ENCODE measurements at regions not wholly inside any gene's neighbourhood (a gene's known extent, or its start where the extent isn't known, plus 50 kb on each side); places are given as distances from the start of the nearest gene placed in this dataset.
"Not testable (repeated sequence)": the region's sequence is repeated elsewhere in the genome, so short reads cannot be mapped to it uniquely, and the experiment has no call there.

GRCh38 chr7:23894892-23895569, 185.0 kb downstream of the STK31 start:
- Histone ChIP-seq H3K9me3 (ENCODE audit: control insufficient read depth in 1 of 2, low read length in 2 of 2) (no peaks in the 10 kb centered on the region), H3K27ac (ENCODE audit: low read depth, low read length) (no peak overlapping the region), H3K4me1 (ENCODE audit: insufficient read depth, low read length) (peaks cover 27% of the 10 kb centered on the region), H3K27me3 (ENCODE audit: insufficient read depth, low read length) (no peaks in the 10 kb centered on the region), H3K4me3 (ENCODE audit: low read length in 2 of 2) (no peak overlapping the region), H3K36me3 (ENCODE audit: insufficient read depth, low read length) (no peaks in the 10 kb centered on the region)
- peaks cover 1 to 4% of the 10 kb centered on the region in 2 donors for H3K27me3 Mint-ChIP-seq
- peak overlapping the region in 6 of 8 donors; percentile 39 to 77 (median 50) for H3K4me3 Mint-ChIP-seq
- ChIA-PET CTCF (ENCODE audit: partially characterized antibody) (no interaction called here), POLR2A (ENCODE audit: partially characterized antibody) (no interaction called here)
- intact Hi-C loops (cut with micrococcal nuclease) = no loop called here
- peaks cover 0 to 2% (median 0%) of the 10 kb centered on the region in 8 donors for H3K9me3 Mint-ChIP-seq
- peaks cover 13 to 34% (median 28%) of the 10 kb centered on the region in 4 donors for H3K4me1 Mint-ChIP-seq
- H3K36me3 Mint-ChIP-seq = no peaks in the 10 kb centered on the region
- no peak for DNase-seq
- H3K27ac Mint-ChIP-seq = peak overlapping the region in 2 of 7 donors; percentile 10 to 80

- no peak overlapping the region for H3K27ac Mint-ChIP-seq
- POLR2A ChIA-PET (ENCODE audit: partially characterized antibody) = no interaction called here
- intact Hi-C loops (cut with micrococcal nuclease) = no loop called here
These were observed 185.7 kb downstream of the STK31 start for GRCh38 chr7:23895666-23896096.

GRCh38 chr7:23898619-23899018, 188.6 kb downstream of the STK31 start:
- Mint-ChIP-seq H3K27ac (no peak overlapping the region), H3K4me3 (no peak overlapping the region), H3K4me1 (peaks cover 11 to 25% (median 21%) of the 10 kb centered on the region in 4 donors), H3K9me3 (no peaks in the 10 kb centered on the region), H3K27me3 (peaks cover 3 to 4% of the 10 kb centered on the region in 2 donors), H3K36me3 (no peaks in the 10 kb centered on the region)
- no peaks in the 10 kb centered on the region for H3K9me3 ChIP-seq (ENCODE audit: control insufficient read depth in 1 of 2, low read length in 2 of 2)
- ChIA-PET POLR2A (ENCODE audit: partially characterized antibody) (no interaction called here), CTCF (ENCODE audit: partially characterized antibody) (no interaction called here)
- H3K27me3 ChIP-seq (ENCODE audit: insufficient read depth, low read length) = no peaks in the 10 kb centered on the region
- intact Hi-C loops (cut with micrococcal nuclease) = no loop called here
- no peak overlapping the region for H3K27ac ChIP-seq (ENCODE audit: low read depth, low read length)
- DNase-seq = no peak
- peaks cover 26% of the 10 kb centered on the region for H3K4me1 ChIP-seq (ENCODE audit: insufficient read depth, low read length)
- H3K4me3 ChIP-seq (ENCODE audit: low read length in 2 of 2) = no peak overlapping the region
- H3K36me3 ChIP-seq (ENCODE audit: insufficient read depth, low read length) = no peaks in the 10 kb centered on the region

More at GRCh38 chr7:23895666-23896096, 185.7 kb downstream of the STK31 start:
- no peaks in the 10 kb centered on the region for H3K27me3 ChIP-seq (ENCODE audit: insufficient read depth, low read length)
- Mint-ChIP-seq H3K4me1 (peaks cover 13 to 34% (median 28%) of the 10 kb centered on the region in 4 donors), H3K4me3 (peak overlapping the region in 2 of 8 donors; percentile 2 to 55), H3K27me3 (peaks cover 1 to 4% of the 10 kb centered on the region in 2 donors), H3K36me3 (no peaks in the 10 kb centered on the region), H3K9me3 (no peaks in the 10 kb centered on the region)
- no peaks in the 10 kb centered on the region for H3K36me3 ChIP-seq (ENCODE audit: insufficient read depth, low read length)
- no peak overlapping the region for H3K4me3 ChIP-seq (ENCODE audit: low read length in 2 of 2)
- peaks cover 27% of the 10 kb centered on the region for H3K4me1 ChIP-seq (ENCODE audit: insufficient read depth, low read length)
- CTCF ChIA-PET (ENCODE audit: partially characterized antibody) = no interaction called here
- no peak for DNase-seq
- no peak overlapping the region for H3K27ac ChIP-seq (ENCODE audit: low read depth, low read length)
- H3K9me3 ChIP-seq (ENCODE audit: control insufficient read depth in 1 of 2, low read length in 2 of 2) = no peaks in the 10 kb centered on the region

- H3K9me3 Mint-ChIP-seq; H3K36me3 ChIP-seq (ENCODE audit: insufficient read depth, low read length); H3K9me3 ChIP-seq (ENCODE audit: control insufficient read depth in 1 of 2, low read length in 2 of 2); H3K27ac ChIP-seq (ENCODE audit: low read depth, low read length); H3K27me3 ChIP-seq (ENCODE audit: insufficient read depth, low read length); H3K4me3 Mint-ChIP-seq; DNase-seq; CTCF ChIA-PET (ENCODE audit: partially characterized antibody); H3K4me3 ChIP-seq (ENCODE audit: low read length in 2 of 2); POLR2A ChIA-PET (ENCODE audit: partially characterized antibody); H3K4me1 ChIP-seq (ENCODE audit: insufficient read depth, low read length); H3K4me1 Mint-ChIP-seq; intact Hi-C loops (cut with micrococcal nuclease); H3K36me3 Mint-ChIP-seq; H3K27ac Mint-ChIP-seq: not testable (repeated sequence)
- H3K27me3 Mint-ChIP-seq = peaks cover 2 to 12% of the 10 kb centered on the region in 2 donors
These were observed 194.9 kb downstream of the STK31 start for GRCh38 chr7:23904901-23905300.

- DNase-seq = no peak
- intact Hi-C loops (cut with micrococcal nuclease) = no loop called here
- ChIA-PET CTCF (ENCODE audit: partially characterized antibody) (no interaction called here), POLR2A (ENCODE audit: partially characterized antibody) (no interaction called here)
- H3K27me3 Mint-ChIP-seq = peaks cover 2 to 11% of the 10 kb centered on the region in 2 donors
- H3K27ac Mint-ChIP-seq = no peak overlapping the region
- no peaks in the 10 kb centered on the region for H3K4me1 Mint-ChIP-seq
- no peaks in the 10 kb centered on the region for H3K4me1 ChIP-seq (ENCODE audit: insufficient read depth, low read length)
- H3K9me3 Mint-ChIP-seq = no peaks in the 10 kb centered on the region
- no peaks in the 10 kb centered on the region for H3K27me3 ChIP-seq (ENCODE audit: insufficient read depth, low read length)
- H3K4me3 ChIP-seq (ENCODE audit: low read length in 2 of 2) = no peak overlapping the region
- no peaks in the 10 kb centered on the region for H3K36me3 ChIP-seq (ENCODE audit: insufficient read depth, low read length)
- no peak overlapping the region for H3K4me3 Mint-ChIP-seq
- no peaks in the 10 kb centered on the region for H3K9me3 ChIP-seq (ENCODE audit: control insufficient read depth in 1 of 2, low read length in 2 of 2)
- H3K27ac ChIP-seq (ENCODE audit: low read depth, low read length) = no peak overlapping the region
- no peaks in the 10 kb centered on the region for H3K36me3 Mint-ChIP-seq
These were observed 197.0 kb downstream of the STK31 start for GRCh38 chr7:23907012-23907411.

- Mint-ChIP-seq H3K9me3 (peaks cover 0 to 7% (median 0%) of the 10 kb centered on the region in 8 donors), H3K4me3 (no peak overlapping the region), H3K4me1 (no peaks in the 10 kb centered on the region), H3K27me3 (peaks cover 0 to 4% of the 10 kb centered on the region in 2 donors), H3K36me3 (no peaks in the 10 kb centered on the region), H3K27ac (no peak overlapping the region)
- no peak overlapping the region for H3K4me3 ChIP-seq (ENCODE audit: low read length in 2 of 2)
- DNase-seq = no peak
- H3K9me3 ChIP-seq (ENCODE audit: control insufficient read depth in 1 of 2, low read length in 2 of 2) = no peaks in the 10 kb centered on the region
- no peaks in the 10 kb centered on the region for H3K27me3 ChIP-seq (ENCODE audit: insufficient read depth, low read length)
- intact Hi-C loops (cut with micrococcal nuclease) = no loop called here
- no peaks in the 10 kb centered on the region for H3K36me3 ChIP-seq (ENCODE audit: insufficient read depth, low read length)
- no peak overlapping the region for H3K27ac ChIP-seq (ENCODE audit: low read depth, low read length)
- ChIA-PET POLR2A (ENCODE audit: partially characterized antibody) (no interaction called here), CTCF (ENCODE audit: partially characterized antibody) (no interaction called here)
- H3K4me1 ChIP-seq (ENCODE audit: insufficient read depth, low read length) = no peaks in the 10 kb centered on the region
These were observed 199.4 kb downstream of the STK31 start for GRCh38 chr7:23909426-23909825.

- Mint-ChIP-seq H3K4me3 (no peak overlapping the region), H3K27me3 (peaks cover 4 to 6% of the 10 kb centered on the region in 2 donors), H3K9me3 (peaks cover 0 to 7% (median 0%) of the 10 kb centered on the region in 8 donors), H3K27ac (no peak overlapping the region), H3K4me1 (no peaks in the 10 kb centered on the region), H3K36me3 (no peaks in the 10 kb centered on the region)
- H3K27me3 ChIP-seq (ENCODE audit: insufficient read depth, low read length) = no peaks in the 10 kb centered on the region
- no peaks in the 10 kb centered on the region for H3K4me1 ChIP-seq (ENCODE audit: insufficient read depth, low read length)
- no peak overlapping the region for H3K4me3 ChIP-seq (ENCODE audit: low read length in 2 of 2)
- intact Hi-C loops (cut with micrococcal nuclease) = no loop called here
- ChIA-PET CTCF (ENCODE audit: partially characterized antibody) (no interaction called here), POLR2A (ENCODE audit: partially characterized antibody) (no interaction called here)
- DNase-seq = no peak
- H3K27ac ChIP-seq (ENCODE audit: low read depth, low read length) = no peak overlapping the region
- no peaks in the 10 kb centered on the region for H3K9me3 ChIP-seq (ENCODE audit: control insufficient read depth in 1 of 2, low read length in 2 of 2)
- H3K36me3 ChIP-seq (ENCODE audit: insufficient read depth, low read length) = no peaks in the 10 kb centered on the region
These were observed 202.0 kb downstream of the STK31 start for GRCh38 chr7:23912065-23912464.

Data from CD4-positive, alpha-beta memory T cell (primary cell).